SH-SY5Y (cell line): ENCODE measurements at regions not wholly inside any gene's neighbourhood (a gene's known extent, or its start where the extent isn't known, plus 50 kb on each side); places are given as distances from the start of the nearest gene placed in this dataset.

Experiments used
- GATA2 ChIP-seq: IDR thresholded peaks from 2 replicates; pipeline ENCODE4 v1.6.1; 2011; ENCODE audit warnings: mild to moderate bottlenecking, low read depth, low read length
- GATA3 ChIP-seq: IDR thresholded peaks from 2 replicates; pipeline ENCODE4 v1.6.1; 2011; ENCODE audit warnings: low read depth, mild to moderate bottlenecking, low read length, moderate library complexity

DNA sequence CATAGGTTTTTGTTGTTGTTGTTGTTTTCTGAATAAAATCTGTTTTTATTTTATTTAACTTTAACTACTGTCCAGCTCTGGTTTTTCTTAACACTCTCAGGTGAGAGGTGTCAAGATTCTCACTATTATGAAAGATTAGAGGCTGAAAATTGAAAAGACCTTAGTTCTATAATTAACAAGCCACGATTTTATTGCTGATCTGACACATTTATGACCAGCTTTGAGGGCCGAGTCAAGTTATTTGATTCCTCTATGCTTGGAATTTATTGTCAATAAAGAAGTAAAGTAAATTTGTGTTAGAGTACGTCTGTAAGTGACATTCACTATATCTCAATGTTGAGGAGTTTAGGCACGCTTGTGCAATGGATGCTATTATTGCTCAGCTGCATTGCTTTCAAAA, 808.8 kb downstream of the GALC start:
- TF ChIP-seq GATA3: no peak
- TF ChIP-seq GATA2: no peak

DNA sequence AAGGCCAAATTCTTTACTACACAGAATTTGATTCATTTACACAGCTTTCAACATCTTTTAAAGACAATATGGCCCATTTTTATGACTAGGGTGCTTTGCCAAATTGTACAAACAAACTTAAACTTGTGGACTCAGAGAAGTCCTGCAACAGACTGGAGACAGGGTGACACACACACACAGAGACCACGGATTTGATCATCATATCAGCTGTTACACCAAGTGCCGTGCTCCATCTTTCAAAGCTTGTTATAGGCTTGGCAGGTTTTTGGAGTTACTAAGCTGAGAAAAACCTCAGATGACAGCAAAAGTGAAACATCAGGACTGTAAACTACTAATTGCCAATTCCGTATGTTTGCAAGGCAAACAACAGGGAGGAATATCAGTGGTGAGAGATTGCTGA, 811.7 kb downstream of the GALC start:
- TF ChIP-seq GATA3 (no peak), GATA2 (no peak)

DNA sequence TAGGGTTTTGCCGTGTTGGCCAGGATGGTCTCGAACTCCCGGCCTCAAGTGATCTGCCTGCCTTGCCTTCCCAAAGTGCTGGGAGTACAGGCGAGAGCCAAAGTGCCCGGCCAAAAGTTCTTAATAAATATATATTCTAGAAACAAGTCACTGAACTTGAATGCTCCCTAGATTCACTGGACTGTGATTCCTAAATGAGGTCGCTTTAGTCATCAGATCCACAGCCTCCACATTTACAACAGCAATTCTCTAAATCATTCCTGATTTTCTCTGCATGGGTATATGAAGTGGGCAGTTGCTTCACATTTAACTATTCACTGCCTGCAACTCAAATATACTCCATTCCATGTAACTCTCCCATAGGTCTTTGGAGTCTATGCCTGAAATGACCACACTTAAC, 813.0 kb downstream of the GALC start:
- TF ChIP-seq GATA2 (no peak), GATA3 (no peak)

DNA sequence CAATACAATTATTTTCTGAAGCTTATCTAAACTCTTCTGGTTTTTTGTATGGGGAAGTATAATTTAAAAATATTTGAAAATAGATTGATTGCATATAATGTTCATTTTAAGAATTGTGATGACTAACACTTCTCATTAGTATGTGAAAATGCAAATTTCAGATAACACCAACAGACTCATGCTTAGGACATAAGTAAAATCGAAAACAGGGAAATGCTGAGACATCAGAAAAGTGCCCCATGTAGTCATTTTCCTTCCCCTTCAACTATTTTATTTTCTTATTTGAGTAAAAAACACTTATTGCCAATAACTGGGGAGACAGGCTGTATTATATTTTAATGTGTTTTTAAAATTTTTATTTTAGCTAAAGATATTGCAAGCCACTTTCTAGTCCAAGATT, 814.7 kb downstream of the GALC start:
- no peak for TF ChIP-seq GATA3
- no peak for TF ChIP-seq GATA2

DNA sequence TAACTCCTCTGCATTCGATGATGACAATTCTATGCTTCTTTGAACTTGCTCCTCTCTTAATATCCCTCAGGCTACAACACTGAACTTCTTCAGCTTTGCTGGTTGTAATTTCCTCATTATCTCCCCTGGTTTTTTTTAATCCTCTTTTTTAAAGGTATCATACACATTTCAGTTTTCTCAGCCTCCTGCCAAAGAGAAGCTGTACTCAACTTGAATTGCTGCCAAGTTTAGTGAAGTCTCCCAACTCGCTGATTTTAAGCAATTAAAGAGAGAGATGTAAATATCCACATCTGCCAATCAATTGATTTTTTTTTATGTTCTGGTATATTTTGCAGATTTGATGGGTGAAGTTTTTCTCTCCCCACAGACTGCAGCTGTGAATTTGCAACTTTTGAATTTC, 817.8 kb downstream of the GALC start:
- TF ChIP-seq GATA3 (no peak), GATA2 (no peak)

DNA sequence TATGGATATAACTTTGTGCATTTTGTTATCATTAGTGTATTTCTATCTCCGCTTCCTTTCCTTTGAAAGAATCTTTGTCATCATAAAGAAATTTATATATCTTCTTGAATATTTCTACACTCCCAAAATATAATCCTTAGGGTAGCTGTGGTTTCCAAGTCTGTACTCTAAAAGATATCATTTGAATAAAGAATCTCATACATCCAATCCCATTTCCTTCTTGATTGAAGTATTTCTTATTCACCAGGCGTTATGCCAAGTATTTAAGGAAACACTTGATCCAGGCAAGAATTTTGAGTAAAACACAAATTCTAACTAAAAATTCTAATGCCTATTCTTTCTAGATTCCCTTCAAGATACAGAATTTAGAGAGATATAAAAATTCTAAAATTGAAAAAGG, 821.8 kb downstream of the GALC start:
- TF ChIP-seq GATA2: no peak
- no peak for TF ChIP-seq GATA3

DNA sequence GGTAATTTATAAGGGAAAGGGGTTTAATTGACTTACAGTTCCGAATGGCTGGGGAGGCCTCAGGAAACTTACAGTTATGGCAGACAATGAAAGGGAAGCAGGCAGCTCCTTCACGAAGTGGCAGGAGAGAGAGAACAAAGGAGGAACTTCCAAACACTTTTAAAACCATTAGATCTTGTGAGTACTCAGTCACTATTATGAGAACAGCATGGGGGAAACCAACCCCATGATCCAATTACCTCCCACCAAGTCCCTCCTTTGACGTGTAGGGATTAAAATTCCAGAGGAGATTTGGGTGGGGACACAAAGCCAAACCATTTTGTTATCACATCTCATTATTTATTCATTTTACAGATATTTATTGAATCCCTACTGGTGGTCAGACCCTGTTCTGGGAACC, 822.8 kb downstream of the GALC start:
- TF ChIP-seq GATA2: no peak

DNA sequence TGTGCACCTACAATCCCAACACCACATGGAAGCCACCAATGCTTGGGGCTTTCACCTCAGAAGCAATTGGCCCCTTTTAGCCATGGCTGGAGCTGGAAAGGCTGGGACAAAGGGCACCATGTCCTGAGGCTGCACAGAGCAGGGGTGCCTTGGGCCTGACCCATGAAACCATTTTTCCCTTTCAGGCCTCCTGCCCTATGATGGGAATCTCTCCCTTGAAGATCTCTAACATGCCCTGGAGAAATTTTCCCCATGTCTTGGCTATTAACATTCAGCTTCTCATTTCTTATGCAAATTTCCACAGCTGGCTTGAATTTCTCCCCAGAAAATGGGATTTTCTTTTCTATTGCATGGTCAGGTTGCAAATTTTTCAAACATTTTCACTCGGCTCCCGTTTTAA, 823.6 kb downstream of the GALC start:
- no peak for TF ChIP-seq GATA3
- TF ChIP-seq GATA2: no peak

DNA sequence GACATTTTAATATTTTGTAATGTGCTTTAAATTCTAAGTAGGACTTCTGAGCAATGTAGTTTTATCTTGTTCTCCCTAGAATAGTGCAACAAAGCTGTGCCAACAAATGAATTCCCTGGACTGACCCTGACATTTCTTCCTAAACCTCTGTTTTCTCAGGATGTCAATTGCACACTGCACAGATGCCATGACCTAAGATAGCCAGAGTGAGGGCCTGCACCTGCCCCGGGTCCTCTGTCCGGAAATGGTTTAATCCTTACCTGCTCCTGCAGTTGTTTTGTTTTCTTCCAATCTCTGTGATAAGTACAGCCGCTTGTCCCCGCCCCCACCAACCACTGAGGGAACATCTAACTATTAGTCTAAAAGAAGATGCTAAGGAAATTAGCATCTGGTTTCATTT, 831.5 kb downstream of the GALC start:
- TF ChIP-seq GATA2: no peak
- TF ChIP-seq GATA3: no peak

DNA sequence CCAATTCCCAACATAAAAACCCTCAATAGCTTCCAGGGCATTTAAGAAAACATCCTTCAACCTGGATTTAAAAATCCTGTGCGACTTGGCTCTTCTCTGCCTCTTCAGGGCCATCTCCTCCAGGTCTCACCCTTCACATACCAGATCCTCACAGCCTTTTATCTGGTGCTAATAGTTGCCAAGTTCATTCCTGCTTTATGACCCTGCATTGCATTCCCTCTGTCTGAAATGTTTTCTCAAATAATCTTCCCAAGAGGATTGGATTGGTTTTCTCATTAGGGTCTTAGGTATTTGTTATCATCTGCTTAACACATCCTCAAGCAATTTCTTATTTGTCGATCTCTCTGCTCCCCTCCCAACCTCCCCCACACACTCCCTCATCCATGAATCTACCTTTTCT, 832.0 kb downstream of the GALC start:
- TF ChIP-seq GATA2 (no peak), GATA3 (no peak)

DNA sequence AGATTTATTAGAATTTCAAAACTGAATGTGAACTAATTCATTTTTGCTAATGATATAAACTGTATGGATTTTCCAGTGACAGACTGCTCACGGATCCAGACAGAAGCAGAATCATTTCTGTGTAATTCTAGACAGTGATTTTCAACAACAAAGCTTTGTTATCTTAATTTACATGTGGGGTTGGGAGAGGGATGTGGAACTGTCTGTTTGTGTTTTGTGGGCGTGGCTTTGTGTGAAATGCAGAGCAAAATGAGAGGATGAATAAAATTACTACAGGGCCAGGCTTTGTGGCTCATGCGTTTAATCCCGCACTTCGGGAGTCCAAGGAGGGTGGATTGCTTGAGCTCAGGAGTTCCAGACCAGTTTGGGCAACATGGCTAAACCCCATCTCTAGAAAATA, 834.7 kb downstream of the GALC start:
- TF ChIP-seq GATA2: no peak

DNA sequence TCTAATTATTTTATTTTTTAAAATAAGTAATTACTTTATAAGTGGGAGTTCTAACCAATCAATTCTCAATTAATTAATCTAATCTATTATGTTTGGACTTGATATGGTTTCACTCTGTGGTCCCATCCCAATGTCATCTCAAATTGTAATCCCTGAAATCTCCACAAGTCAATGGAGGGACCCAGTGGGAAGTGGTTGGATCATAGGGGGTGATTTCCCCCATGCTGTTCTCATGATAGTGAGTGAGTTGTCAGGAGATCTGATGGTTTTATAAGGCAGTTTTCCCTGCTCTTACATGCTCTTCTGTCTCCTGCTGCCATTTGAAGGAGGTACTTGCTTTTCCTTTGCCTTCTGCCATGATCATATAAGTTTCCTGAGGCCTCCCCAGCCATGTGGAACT, 836.1 kb downstream of the GALC start:
- TF ChIP-seq GATA2 (no peak), GATA3 (no peak)

DNA sequence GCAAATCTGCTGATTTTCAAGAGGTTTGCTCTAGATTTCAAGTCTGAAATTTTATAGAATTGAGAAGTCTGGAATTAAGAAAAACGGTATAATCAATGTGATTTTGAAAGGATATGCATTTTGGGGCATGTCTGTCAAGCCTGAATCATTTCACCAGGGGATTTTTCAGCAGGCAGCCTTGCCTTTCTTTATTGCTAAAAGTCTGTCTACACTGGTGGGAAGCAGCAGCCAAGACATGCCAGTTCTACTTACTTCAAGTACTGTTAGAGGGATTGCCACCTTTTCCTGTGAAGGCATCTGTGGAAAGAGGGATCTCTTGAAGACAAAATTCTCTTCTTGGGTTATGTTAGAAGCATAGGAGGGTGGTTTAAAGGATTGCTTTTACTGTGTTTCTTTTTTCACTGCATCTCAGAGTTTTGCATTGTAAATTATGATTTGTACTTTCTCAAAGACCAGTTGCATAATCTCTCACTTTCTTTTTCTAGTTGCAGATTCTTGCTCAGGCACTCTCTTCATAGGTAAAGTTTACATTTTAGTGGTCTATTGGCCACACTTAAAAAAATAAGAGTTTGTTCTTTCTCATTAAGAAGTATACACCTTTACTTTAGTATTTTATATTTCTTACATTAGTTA, 837.0 kb downstream of the GALC start:
- no peak for TF ChIP-seq GATA3
- no peak for TF ChIP-seq GATA2

DNA sequence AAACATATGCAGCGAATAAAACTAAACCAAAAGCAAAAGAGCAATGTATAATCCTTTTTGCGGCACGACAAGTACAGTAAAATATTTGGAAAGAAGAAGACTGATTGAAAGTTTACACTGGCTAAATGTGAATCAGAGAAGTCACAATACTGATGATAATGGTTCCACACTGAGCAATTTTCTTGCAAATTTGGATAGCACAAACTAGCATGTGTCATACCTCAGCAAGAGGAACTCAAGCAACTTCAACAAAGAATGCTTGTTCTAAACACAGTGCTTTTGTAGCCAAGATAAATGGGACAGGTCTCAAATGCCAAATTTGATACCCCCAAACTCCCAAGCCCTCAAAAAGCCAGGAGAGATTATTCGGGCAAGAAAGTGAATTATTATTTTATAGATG, 839.1 kb downstream of the GALC start:
- TF ChIP-seq GATA2 (no peak), GATA3 (no peak)

DNA sequence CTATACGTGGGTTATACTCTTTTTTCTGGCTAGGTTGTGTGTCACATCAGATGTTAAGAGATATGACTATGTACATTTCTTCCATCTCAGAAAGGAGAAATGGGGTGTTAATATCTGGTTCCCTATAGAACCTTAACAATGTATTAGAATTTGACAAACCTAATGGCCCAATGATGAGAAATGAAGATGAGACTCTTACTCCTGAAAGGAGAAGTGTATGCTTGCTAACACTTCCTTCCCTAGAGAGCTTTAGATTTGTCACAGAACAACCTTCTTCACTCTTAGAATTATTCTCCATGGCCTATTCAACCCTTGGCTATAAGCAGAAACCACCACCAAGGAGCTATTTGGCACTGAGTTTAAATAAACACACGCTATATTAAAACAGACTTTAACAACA, 839.6 kb downstream of the GALC start:
- TF ChIP-seq GATA3 (no peak), GATA2 (no peak)

DNA sequence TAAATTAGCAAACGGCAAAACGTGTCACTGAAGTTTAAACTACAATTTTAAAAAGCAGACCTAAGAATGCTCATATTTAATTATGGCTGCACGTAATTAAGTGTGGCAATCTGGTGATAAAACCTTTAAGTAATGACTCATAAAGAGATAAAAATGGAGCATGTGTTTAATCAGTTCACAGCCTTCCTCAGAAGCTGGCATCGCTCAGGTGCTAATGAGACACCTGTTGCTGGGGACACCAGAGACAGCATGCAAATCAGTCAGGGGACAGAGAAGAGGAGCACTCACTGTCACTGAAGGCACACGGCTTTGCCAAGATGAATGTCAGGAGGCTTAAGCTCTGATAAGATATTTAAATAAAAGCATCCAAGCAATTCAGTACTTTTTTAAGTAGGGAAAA, 840.3 kb downstream of the GALC start:
- TF ChIP-seq GATA3 (no peak), GATA2 (no peak)

DNA sequence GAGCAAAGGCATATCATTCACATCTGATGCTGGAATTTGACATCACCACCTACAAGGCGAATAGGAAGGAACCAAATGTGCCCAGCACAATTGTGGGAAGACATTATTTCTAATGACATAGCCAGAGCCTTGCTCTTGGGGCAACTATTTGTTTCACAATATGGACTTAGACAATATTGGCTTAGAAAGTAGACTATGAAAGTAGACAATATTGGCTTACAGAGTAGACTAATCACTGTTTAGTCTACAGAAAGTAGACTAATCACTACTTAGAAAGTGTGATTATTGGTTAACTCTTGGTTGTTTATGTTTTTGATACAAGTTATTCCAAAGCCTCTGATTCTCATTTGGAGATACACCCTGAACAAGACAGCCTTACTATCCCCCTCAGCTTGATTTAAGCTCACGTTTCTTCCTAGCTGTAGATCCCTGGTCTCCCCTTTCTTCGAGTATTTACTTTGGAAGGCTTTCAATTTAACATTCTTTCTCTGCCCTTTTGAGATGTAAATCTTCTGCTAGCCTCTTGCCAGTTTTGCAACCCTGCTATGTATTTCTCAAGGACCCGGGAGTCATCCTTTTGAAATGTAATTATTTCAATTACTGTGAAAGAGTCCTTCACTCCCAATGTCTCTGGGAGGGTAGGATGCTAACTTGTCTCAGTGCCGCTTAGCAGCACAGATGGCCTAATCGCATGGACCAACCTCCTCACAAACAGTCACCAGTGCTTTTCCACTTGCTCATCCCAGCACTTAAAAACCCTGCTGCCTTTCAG, 843.2 kb downstream of the GALC start:
- TF ChIP-seq GATA2 (no peak), GATA3 (no peak)
